ENCODE measurements at regions not wholly inside any gene's neighbourhood (a gene's known extent, or its start where the extent isn't known, plus 50 kb on each side); places are given as distances from the start of the nearest gene placed in this dataset.

GRCh38 chr4:57494821-57495220 is 384.6 kb upstream of the IGFBP7 start:
- no peak overlapping the region for H3K27ac Mint-ChIP-seq
- intact Hi-C loops (cut with micrococcal nuclease): no loop called here
- no peak overlapping the region for H3K4me3 Mint-ChIP-seq
- H3K4me1 Mint-ChIP-seq (ENCODE audit: low read depth): no peaks in the 10 kb centered on the region
- H3K36me3 Mint-ChIP-seq (ENCODE audit: low read depth): no peaks in the 10 kb centered on the region
- H3K9me3 Mint-ChIP-seq: no peaks in the 10 kb centered on the region
- H3K27me3 Mint-ChIP-seq: no peaks in the 10 kb centered on the region

DNA sequence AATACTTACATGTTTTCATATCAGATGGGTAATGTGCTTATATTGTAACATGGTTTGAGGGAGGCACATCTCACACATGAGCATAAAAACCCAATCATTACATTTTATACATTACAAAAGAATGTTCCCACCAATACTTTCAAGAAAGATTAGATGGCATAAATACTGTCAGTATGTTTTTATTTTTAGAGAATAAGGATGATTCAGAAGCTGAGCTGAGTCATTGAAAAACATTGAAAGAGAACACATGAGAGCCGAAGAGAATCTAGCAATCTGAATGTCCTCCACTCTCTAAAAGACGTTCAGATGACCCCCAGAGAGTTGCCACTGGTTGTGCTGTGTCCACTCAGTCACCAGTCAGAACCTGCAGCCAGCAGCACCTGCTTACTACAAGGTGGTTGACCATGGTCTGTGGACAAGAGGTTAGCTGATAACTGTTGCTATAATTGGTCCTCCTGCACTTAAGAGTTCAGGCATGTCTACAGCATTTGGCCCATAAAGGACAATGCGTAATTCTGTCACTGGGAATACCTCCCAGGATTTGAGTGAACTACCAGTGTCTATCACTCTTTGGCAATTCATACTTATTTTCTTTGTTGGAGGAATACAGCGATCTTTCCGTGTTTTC is 382.2 kb upstream of the IGFBP7 start:
- Mint-ChIP-seq H3K27ac (no peak overlapping the region), H3K9me3 (no peaks in the 10 kb centered on the region), H3K36me3 (ENCODE audit: low read depth) (no peaks in the 10 kb centered on the region), H3K4me1 (ENCODE audit: low read depth) (no peaks in the 10 kb centered on the region), H3K27me3 (no peaks in the 10 kb centered on the region), H3K4me3 (no peak overlapping the region)
- intact Hi-C loops (cut with micrococcal nuclease): no loop called here

GRCh38 chr4:57491388-57491787 is 381.2 kb upstream of the IGFBP7 start:
- intact Hi-C loops (cut with micrococcal nuclease): no loop called here
- no peak overlapping the region for H3K27ac Mint-ChIP-seq
- no peak overlapping the region for H3K4me3 Mint-ChIP-seq
- no peaks in the 10 kb centered on the region for H3K4me1 Mint-ChIP-seq (ENCODE audit: low read depth)
- H3K27me3 Mint-ChIP-seq: no peaks in the 10 kb centered on the region
- no peaks in the 10 kb centered on the region for H3K36me3 Mint-ChIP-seq (ENCODE audit: low read depth)
- no peaks in the 10 kb centered on the region for H3K9me3 Mint-ChIP-seq

GRCh38 chr4:57490520-57491255 is 380.5 kb upstream of the IGFBP7 start:
- Mint-ChIP-seq H3K27me3 (no peaks in the 10 kb centered on the region), H3K9me3 (no peaks in the 10 kb centered on the region), H3K4me1 (ENCODE audit: low read depth) (no peaks in the 10 kb centered on the region), H3K27ac (no peak overlapping the region), H3K36me3 (ENCODE audit: low read depth) (no peaks in the 10 kb centered on the region), H3K4me3 (no peak overlapping the region)
- intact Hi-C loops (cut with micrococcal nuclease): no loop called here

GRCh38 chr4:57488366-57489162 is 378.4 kb upstream of the IGFBP7 start:
- Mint-ChIP-seq H3K27ac (no peak overlapping the region), H3K36me3 (ENCODE audit: low read depth) (no peaks in the 10 kb centered on the region), H3K4me1 (ENCODE audit: low read depth) (no peaks in the 10 kb centered on the region), H3K4me3 (no peak overlapping the region), H3K9me3 (no peaks in the 10 kb centered on the region), H3K27me3 (no peaks in the 10 kb centered on the region)
- intact Hi-C loops (cut with micrococcal nuclease): no loop called here

- Mint-ChIP-seq H3K9me3 (peaks cover 5% of the 10 kb centered on the region), H3K4me3 (no peak overlapping the region), H3K36me3 (ENCODE audit: low read depth) (no peaks in the 10 kb centered on the region), H3K27me3 (no peaks in the 10 kb centered on the region), H3K4me1 (ENCODE audit: low read depth) (no peaks in the 10 kb centered on the region), H3K27ac (no peak overlapping the region)
- intact Hi-C loops (cut with micrococcal nuclease): no loop called here
Measured at GRCh38 chr4:57475424-57475823, 365.2 kb upstream of the IGFBP7 start.

DNA sequence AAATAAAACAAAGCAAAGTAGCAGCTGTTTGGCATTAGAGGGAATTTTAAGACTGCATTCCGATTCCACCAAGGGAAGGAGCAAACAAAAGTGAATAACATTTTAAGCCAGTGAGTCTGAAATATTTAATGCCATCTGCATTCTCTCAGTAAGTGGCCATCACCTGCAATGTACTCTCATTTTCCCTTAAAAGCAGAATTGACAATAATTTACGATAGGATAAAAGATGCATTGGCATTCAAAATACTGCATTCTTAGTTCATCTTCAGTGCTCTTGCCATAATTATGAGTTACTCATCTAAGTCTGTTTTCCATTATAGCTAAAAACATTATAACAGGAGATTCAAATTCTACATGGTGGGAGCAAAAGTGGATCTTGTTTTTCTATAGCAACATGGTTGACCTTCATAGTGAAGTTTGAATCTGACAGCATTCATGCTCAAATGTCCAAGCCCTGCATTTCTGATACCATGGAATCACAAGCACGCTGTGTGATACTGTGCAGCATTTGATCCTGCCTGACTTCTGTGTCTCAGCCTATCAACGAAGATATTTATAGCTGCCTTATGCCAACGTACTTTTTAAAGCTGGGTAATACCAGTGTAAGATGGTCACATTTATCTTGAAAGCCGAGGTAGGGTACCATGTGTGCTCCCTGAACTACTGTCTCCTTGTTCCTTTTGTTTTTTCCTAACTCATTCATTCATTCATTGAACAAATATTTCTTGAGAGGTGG is 355.3 kb upstream of the IGFBP7 start:
- peaks cover under 1% of the 10 kb centered on the region for H3K9me3 Mint-ChIP-seq
- no peaks in the 10 kb centered on the region for H3K36me3 Mint-ChIP-seq (ENCODE audit: low read depth)
- no peak overlapping the region for H3K27ac Mint-ChIP-seq
- H3K27me3 Mint-ChIP-seq: no peaks in the 10 kb centered on the region
- no peaks in the 10 kb centered on the region for H3K4me1 Mint-ChIP-seq (ENCODE audit: low read depth)
- intact Hi-C loops (cut with micrococcal nuclease): no loop called here
- H3K4me3 Mint-ChIP-seq: no peak overlapping the region

DNA sequence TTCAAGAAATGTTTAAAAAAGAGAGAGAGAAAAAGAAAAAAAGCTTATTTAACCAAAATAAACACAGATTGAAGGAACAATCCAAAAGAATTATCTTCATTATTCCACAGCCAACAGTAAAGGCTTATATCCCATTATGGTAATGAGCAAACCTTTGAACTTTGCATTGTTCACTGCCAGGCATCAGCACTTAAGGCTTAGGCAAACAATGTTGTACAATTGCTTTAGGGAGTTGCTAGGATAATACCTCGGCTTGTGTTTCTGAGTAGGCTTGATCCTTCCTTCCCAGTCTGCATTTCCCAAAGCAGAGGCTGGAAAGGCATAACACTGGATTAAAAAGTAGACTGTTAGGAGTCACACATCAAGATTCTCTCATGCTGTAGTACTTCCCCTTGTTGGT is 352.7 kb upstream of the IGFBP7 start:
- no peak overlapping the region for H3K4me3 Mint-ChIP-seq

GRCh38 chr4:57460967-57461366 is 350.8 kb upstream of the IGFBP7 start:
- H3K9me3 Mint-ChIP-seq: peaks cover 8% of the 10 kb centered on the region

More for the DNA sequence above, 352.7 kb upstream of the IGFBP7 start:
- no peaks in the 10 kb centered on the region for H3K4me1 Mint-ChIP-seq (ENCODE audit: low read depth)
- intact Hi-C loops (cut with micrococcal nuclease): no loop called here
- H3K36me3 Mint-ChIP-seq (ENCODE audit: low read depth): no peaks in the 10 kb centered on the region
- H3K9me3 Mint-ChIP-seq: no peaks in the 10 kb centered on the region
- no peak overlapping the region for H3K27ac Mint-ChIP-seq
- no peaks in the 10 kb centered on the region for H3K27me3 Mint-ChIP-seq

GRCh38 chr4:57448901-57449300 is 338.7 kb upstream of the IGFBP7 start:
- Mint-ChIP-seq H3K27me3 (no peaks in the 10 kb centered on the region), H3K4me3 (no peak overlapping the region), H3K4me1 (ENCODE audit: low read depth) (no peaks in the 10 kb centered on the region)

More at GRCh38 chr4:57460967-57461366, 350.8 kb upstream of the IGFBP7 start:
- H3K4me1 Mint-ChIP-seq (ENCODE audit: low read depth): no peaks in the 10 kb centered on the region
- no peaks in the 10 kb centered on the region for H3K36me3 Mint-ChIP-seq (ENCODE audit: low read depth)
- no peak overlapping the region for H3K27ac Mint-ChIP-seq
- no peak overlapping the region for H3K4me3 Mint-ChIP-seq
- no peaks in the 10 kb centered on the region for H3K27me3 Mint-ChIP-seq
- intact Hi-C loops (cut with micrococcal nuclease): no loop called here

DNA sequence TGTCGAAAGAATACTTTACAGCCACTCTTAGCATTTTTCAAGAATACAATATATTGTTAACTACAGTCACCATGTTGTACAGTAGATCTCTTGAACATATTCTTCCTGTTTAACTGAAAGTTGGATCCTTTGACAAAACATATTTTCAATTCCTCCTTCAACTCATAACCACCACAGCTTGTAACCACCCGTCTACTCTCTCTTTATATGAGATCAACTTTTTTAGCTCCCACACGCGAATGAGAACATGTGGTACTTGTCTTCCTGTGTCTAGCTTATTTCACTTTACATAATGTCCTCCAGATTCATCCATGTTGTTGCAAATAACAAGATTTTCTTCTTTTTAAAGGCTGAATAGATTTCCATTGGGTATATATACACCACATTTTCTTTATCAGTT is 338.3 kb upstream of the IGFBP7 start:
- intact Hi-C loops (cut with micrococcal nuclease): no loop called here
- Mint-ChIP-seq H3K36me3 (ENCODE audit: low read depth) (no peaks in the 10 kb centered on the region), H3K27me3 (no peaks in the 10 kb centered on the region), H3K4me3 (no peak overlapping the region), H3K4me1 (ENCODE audit: low read depth) (no peaks in the 10 kb centered on the region), H3K9me3 (peaks cover 10% of the 10 kb centered on the region), H3K27ac (no peak overlapping the region)

More at GRCh38 chr4:57448901-57449300, 338.7 kb upstream of the IGFBP7 start:
- intact Hi-C loops (cut with micrococcal nuclease): no loop called here
- Mint-ChIP-seq H3K9me3 (peaks cover 12% of the 10 kb centered on the region), H3K27ac (no peak overlapping the region), H3K36me3 (ENCODE audit: low read depth) (no peaks in the 10 kb centered on the region)

GRCh38 chr4:57446266-57446665 is 336.1 kb upstream of the IGFBP7 start:
- Mint-ChIP-seq H3K4me3 (no peak overlapping the region), H3K27ac (no peak overlapping the region), H3K27me3 (no peaks in the 10 kb centered on the region), H3K4me1 (ENCODE audit: low read depth) (no peaks in the 10 kb centered on the region), H3K9me3 (peaks cover 2% of the 10 kb centered on the region), H3K36me3 (ENCODE audit: low read depth) (no peaks in the 10 kb centered on the region)
- intact Hi-C loops (cut with micrococcal nuclease): no loop called here

DNA sequence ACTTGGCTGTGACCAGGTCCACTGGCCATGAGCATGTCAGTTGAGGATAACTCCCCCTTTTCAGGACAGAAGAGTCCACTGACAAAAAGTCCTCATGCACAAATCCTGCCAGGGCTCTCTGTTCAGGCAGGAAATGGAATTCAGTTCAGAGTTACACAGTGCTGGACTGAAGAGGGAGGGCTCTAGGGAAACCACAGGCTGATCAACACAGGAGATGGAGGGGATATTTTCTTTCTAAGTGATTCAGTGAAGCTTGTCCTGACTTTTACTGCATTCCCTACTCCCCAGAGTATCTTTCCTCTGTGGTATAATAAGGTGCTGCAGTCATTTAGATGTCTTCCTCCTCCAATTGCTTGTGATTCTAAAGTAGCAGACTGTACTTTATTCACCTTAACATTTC is 335.5 kb upstream of the IGFBP7 start:
- Mint-ChIP-seq H3K27ac (no peak overlapping the region), H3K36me3 (ENCODE audit: low read depth) (no peaks in the 10 kb centered on the region), H3K4me3 (no peak overlapping the region), H3K27me3 (no peaks in the 10 kb centered on the region), H3K4me1 (ENCODE audit: low read depth) (no peaks in the 10 kb centered on the region), H3K9me3 (no peaks in the 10 kb centered on the region)
- intact Hi-C loops (cut with micrococcal nuclease): no loop called here

GRCh38 chr4:57444671-57445070 is 334.5 kb upstream of the IGFBP7 start:
- no peaks in the 10 kb centered on the region for H3K4me1 Mint-ChIP-seq (ENCODE audit: low read depth)
- no peaks in the 10 kb centered on the region for H3K27me3 Mint-ChIP-seq
- H3K36me3 Mint-ChIP-seq (ENCODE audit: low read depth): no peaks in the 10 kb centered on the region
- no peak overlapping the region for H3K27ac Mint-ChIP-seq
- intact Hi-C loops (cut with micrococcal nuclease): no loop called here
- no peak overlapping the region for H3K4me3 Mint-ChIP-seq
- no peaks in the 10 kb centered on the region for H3K9me3 Mint-ChIP-seq

Data from dendritic cell treated with granulocyte-macrophage colony-stimulating factor and Interleukin-4, amounts not matched to agents 40 ng/mL and 50 ng/mL, for 4 days (primary cell).